Fibroblast of villous mesenchyme (primary cell): ENCODE measurements at regions not wholly inside any gene's neighbourhood (a gene's known extent, or its start where the extent isn't known, plus 50 kb on each side); places are given as distances from the start of the nearest gene placed in this dataset.

Experiments used
- DNase-seq: peaks from one replicate; pipeline ENCODE4 v3.0.0-alpha.2; 2010; ENCODE audit warnings: low read depth
- H3K4me3 ChIP-seq: 2 replicates; pipeline ENCODE4 v1.5.1; 2011; ENCODE audit warnings: low read depth, mild to moderate bottlenecking, low read length
- CTCF ChIP-seq: IDR thresholded peaks from 2 replicates; pipeline ENCODE4 v1.5.1; 2012; ENCODE audit warnings: low read depth, mild to moderate bottlenecking, low read length; ENCODE audit not compliant: insufficient read depth

GRCh38 chr10:118843647-118844265 lies 89.0 kb upstream of the CACUL1 start:
- no peak overlapping the region for H3K4me3 ChIP-seq
- DNase-seq: no peak
- no peak for TF ChIP-seq CTCF

GRCh38 chr10:118844731-118845521 lies 90.2 kb upstream of the CACUL1 start:
- peak; percentile 54 for DNase-seq
- no peak overlapping the region for H3K4me3 ChIP-seq
- no peak for TF ChIP-seq CTCF

GRCh38 chr10:118845776-118846175 lies 91.0 kb upstream of the CACUL1 start:
- TF ChIP-seq CTCF: no peak
- DNase-seq: no peak
- H3K4me3 ChIP-seq: no peak overlapping the region

GRCh38 chr10:118850418-118851061 lies 95.8 kb upstream of the CACUL1 start:
- peak; percentile 83 for TF ChIP-seq CTCF
- H3K4me3 ChIP-seq: no peak overlapping the region
- peak; percentile 64 for DNase-seq

GRCh38 chr10:118851062-118852035 lies 96.6 kb upstream of the CACUL1 start:
- no peak overlapping the region for H3K4me3 ChIP-seq
- no peak for TF ChIP-seq CTCF

GRCh38 chr10:118853916-118854315 lies 99.1 kb upstream of the CACUL1 start:
- TF ChIP-seq CTCF: no peak
- no peak for DNase-seq
- no peak overlapping the region for H3K4me3 ChIP-seq

More at GRCh38 chr10:118851062-118852035, 96.6 kb upstream of the CACUL1 start:
- no peak for DNase-seq
